HEK293T (cell line): ENCODE measurements at regions not wholly inside any gene's neighbourhood (a gene's known extent, or its start where the extent isn't known, plus 50 kb on each side); places are given as distances from the start of the nearest gene placed in this dataset.

Experiments used
- CTCF ChIA-PET: fragments of 350-600 bp; formaldehyde crosslinking; extraction: SDS; loops from one replicate; lab custom pipeline; 2021; ENCODE audit warnings: antibody characterized with exemption, inconsistent platforms; lab: Yijun Ruan, JAX
- POLR2A ChIA-PET: fragments of 350-600 bp; formaldehyde crosslinking; extraction: SDS; loops from one replicate; lab custom pipeline; 2020; ENCODE audit warnings: antibody characterized with exemption, inconsistent platforms; lab: Yijun Ruan, JAX
- DNase-seq: peaks from one replicate; pipeline ENCODE4 v3.0.0; 2012; ENCODE audit warnings: mixed read lengths; ENCODE audit errors: extremely low spot score
- ARNT ChIP-seq: fragments of 450-650 bp; IDR thresholded peaks from 2 replicates; pipeline ENCODE4 v1.6.1; 2017; ENCODE audit warnings: mild to moderate bottlenecking
- BHLHE40 ChIP-seq: fragments of 450-650 bp; IDR thresholded peaks from 2 replicates; pipeline ENCODE4 v1.6.1; 2016; ENCODE audit warnings: mild to moderate bottlenecking, moderate library complexity, borderline replicate concordance
- CTBP1 ChIP-seq: fragments of 450-650 bp; IDR thresholded peaks from 2 replicates; pipeline ENCODE4 v1.6.1; 2016; ENCODE audit warnings: borderline replicate concordance
- ELF4 ChIP-seq: fragments of 450-650 bp; IDR thresholded peaks from 2 replicates; pipeline ENCODE4 v1.6.1; 2017; ENCODE audit warnings: antibody characterized with exemption
- FOXA1 ChIP-seq: fragments of 450-650 bp; IDR thresholded peaks from 2 replicates; pipeline ENCODE4 v1.6.1; 2016; ENCODE audit warnings: mild to moderate bottlenecking
- FOXK2 ChIP-seq: fragments of 450-650 bp; IDR thresholded peaks from 2 replicates; pipeline ENCODE4 v1.6.1; 2016; ENCODE audit warnings: mild to moderate bottlenecking
- FOXM1 ChIP-seq: fragments of 450-650 bp; IDR thresholded peaks from 2 replicates; pipeline ENCODE4 v1.6.1; 2017; ENCODE audit warnings: mild to moderate bottlenecking, borderline replicate concordance
- HDGF ChIP-seq: fragments of 450-650 bp; IDR thresholded peaks from 2 replicates; pipeline ENCODE4 v1.6.1; 2017; ENCODE audit warnings: antibody characterized with exemption, borderline replicate concordance
- L3MBTL2 ChIP-seq: fragments of 450-650 bp; conservative IDR thresholded peaks from 2 replicates; pipeline ENCODE4 v1.6.1; 2016; ENCODE audit warnings: mild to moderate bottlenecking
- LEF1 ChIP-seq: fragments of 450-650 bp; IDR thresholded peaks from 2 replicates; pipeline ENCODE4 v1.6.1; 2017; ENCODE audit warnings: mild to moderate bottlenecking, borderline replicate concordance
- NFRKB ChIP-seq: fragments of 450-650 bp; IDR thresholded peaks from 2 replicates; pipeline ENCODE4 v1.6.1; 2016; ENCODE audit warnings: mild to moderate bottlenecking, moderate library complexity
- SP1 ChIP-seq: fragments of 450-650 bp; IDR thresholded peaks from 2 replicates; pipeline ENCODE4 v1.6.1; 2017
- SUZ12 ChIP-seq: fragments of 450-650 bp; IDR thresholded peaks from 2 replicates; pipeline ENCODE4 v1.6.1; 2016; ENCODE audit warnings: mild to moderate bottlenecking
- TARDBP ChIP-seq: fragments of 450-650 bp; IDR thresholded peaks from 2 replicates; pipeline ENCODE4 v1.6.1; 2016
- ZNF384 ChIP-seq: fragments of 450-650 bp; IDR thresholded peaks from 2 replicates; pipeline ENCODE4 v1.6.1; 2016
- TF ChIP-seq, protein P1 (sequence below): fragments of 450-650 bp; IDR thresholded peaks from 2 replicates; pipeline ENCODE4 v1.6.1; 2016

DNA sequence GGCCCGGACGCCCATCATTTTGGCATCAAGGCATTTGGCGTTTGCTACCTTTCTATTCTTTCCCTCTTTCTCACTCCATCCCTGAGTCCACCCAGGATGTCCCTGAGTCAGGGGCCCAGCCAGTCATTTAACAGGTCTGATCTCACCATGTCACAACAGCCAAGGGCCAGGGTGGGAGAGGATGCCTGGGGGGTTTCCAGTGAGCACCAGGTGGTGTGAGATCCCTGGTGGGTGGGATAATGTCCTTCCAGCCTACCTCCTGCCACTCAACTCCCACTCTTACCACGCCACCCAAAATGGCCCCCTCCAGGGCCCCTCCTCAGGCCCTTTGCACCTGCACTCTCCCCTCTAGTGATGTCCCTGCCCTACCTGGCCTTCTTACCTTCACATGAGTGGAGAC, 310.8 kb downstream of the BCL11B start:
- CTCF ChIA-PET: no interaction called here
- POLR2A ChIA-PET: no interaction called here
- TF ChIP-seq CTBP1 (no peak), L3MBTL2 (no peak), SP1 (no peak), FOXA1 (no peak), TARDBP (no peak), ELF4 (no peak), LEF1 (no peak), HDGF (no peak), SUZ12 (no peak), BHLHE40 (no peak), NFRKB (no peak), ZNF384 (no peak)
- no peak for DNase-seq

DNA sequence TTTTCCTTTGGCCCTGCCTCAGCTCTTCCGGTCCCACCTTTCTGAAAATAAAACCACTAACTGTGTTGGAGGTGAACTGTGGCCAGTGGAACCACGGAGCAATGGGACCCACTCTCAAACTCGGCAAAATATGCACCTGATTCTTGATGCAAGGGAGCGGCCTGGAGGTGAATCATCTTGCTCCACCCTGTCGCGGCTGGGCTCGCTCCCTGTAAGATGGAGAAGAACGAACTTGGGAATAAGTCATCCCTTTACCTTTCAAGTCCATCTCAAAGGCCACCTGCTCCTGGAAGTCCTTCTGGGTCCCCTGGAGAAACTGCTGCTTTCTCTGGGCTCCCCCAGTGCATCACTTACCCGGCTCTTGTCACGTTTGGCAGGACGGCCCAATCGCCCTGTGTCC, 309.9 kb downstream of the BCL11B start:
- no peak for TF ChIP-seq BHLHE40
- POLR2A ChIA-PET: no interaction called here
- no peak for DNase-seq
- CTCF ChIA-PET: no interaction called here

DNA sequence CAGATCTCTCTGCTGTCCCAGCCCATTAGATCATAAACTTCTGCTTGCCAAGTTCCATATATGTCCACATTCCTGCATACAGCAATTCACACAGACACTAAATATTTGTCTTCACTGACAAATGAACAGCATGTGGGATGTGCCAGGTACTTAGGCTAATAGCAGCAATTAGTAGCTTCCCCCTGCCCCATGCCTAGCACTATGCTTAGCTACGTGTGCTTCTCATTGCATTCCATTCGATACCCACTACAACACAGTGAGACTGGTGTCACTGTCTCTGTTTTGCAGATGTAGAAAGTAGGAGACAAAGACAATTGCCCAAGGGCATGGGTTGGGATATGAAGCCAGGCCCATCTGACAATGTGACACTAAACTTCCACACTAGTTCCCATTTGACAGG, 308.4 kb downstream of the BCL11B start:
- DNase-seq: no peak
- TF ChIP-seq NFRKB: no peak
- TF ChIP-seq L3MBTL2: no peak
- TF ChIP-seq FOXM1: no peak
- TF ChIP-seq SUZ12: no peak
- no peak for TF ChIP-seq LEF1
- no peak for TF ChIP-seq CTBP1
- no peak for TF ChIP-seq TARDBP
- TF ChIP-seq SP1: no peak
- TF ChIP-seq BHLHE40: no peak
- no peak for TF ChIP-seq FOXK2
- no peak for TF ChIP-seq ZNF384
- no peak for TF ChIP-seq HDGF
- TF ChIP-seq ELF4: no peak
- no peak for TF ChIP-seq FOXA1
- no peak for TF ChIP-seq ARNT
- TF ChIP-seq, protein P1, sequence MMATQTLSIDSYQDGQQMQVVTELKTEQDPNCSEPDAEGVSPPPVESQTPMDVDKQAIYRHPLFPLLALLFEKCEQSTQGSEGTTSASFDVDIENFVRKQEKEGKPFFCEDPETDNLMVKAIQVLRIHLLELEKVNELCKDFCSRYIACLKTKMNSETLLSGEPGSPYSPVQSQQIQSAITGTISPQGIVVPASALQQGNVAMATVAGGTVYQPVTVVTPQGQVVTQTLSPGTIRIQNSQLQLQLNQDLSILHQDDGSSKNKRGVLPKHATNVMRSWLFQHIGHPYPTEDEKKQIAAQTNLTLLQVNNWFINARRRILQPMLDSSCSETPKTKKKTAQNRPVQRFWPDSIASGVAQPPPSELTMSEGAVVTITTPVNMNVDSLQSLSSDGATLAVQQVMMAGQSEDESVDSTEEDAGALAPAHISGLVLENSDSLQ: no peak
- CTCF ChIA-PET: no interaction called here
- POLR2A ChIA-PET: no interaction called here

DNA sequence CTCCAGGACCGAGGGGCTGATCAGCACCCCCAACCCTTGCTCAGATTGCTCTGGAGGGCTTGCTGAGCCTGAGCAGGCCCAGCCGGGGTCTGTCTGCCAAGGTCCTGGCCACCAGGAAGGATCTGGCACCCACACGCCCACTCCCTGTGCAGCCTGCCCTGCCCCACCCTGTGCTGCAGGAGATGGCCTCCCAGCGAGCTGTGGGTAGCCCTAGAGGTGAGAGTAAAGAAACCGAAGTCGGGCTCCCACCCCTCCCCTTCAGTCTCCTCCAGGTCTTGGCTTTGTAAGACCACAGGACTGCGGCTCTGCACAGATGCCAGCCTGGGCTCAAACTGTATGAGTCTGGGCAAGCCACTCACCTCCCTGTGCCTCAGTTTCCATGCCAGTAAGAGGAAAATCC, 307.8 kb downstream of the BCL11B start:
- DNase-seq: no peak
- ChIA-PET POLR2A (no interaction called here), CTCF (no interaction called here)
- TF ChIP-seq FOXA1 (no peak), SP1 (no peak), L3MBTL2 (no peak), ELF4 (no peak), HDGF (no peak)

DNA sequence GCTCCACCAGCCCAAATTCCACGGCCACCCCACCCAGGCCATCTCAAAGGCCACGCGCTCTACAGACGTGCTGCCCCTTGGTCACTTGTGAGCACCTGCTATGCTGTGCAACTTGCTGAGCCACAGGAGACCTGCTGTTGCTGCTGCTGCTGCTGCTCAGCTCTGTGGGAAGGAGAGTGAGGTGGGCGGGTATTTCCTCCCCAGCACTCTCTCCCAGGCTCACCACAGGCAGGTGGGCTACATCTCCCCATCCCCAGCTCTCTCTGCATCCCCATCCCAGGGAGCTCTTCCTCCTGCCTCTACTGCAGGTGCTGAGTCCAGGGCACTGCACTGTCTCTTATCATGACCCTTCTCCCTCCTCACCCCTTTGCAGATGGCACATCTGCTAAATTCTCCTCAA, 306.9 kb downstream of the BCL11B start:
- CTCF ChIA-PET: no interaction called here
- DNase-seq: no peak
- POLR2A ChIA-PET: no interaction called here
- TF ChIP-seq FOXK2 (no peak), FOXM1 (no peak), ZNF384 (no peak), HDGF (no peak)

DNA sequence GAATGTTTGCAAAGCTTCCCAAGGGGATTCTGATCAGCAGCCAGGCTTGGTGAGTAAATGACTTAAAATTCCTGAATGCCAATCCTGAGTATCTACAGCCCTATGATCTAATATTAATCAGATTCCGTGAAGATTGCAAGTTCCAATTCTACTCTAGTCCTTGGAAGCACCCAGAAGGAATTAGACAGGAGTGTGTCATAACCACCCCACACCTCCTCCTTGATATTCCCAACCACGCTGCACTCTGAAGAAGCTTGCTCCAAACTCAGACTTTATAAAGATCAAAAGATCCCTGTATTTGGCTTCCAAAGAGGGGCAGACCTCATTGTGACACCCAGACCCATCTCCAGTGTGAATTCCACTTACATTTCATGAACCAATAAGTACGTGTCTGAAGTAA, 306.0 kb downstream of the BCL11B start:
- ChIA-PET CTCF (no interaction called here), POLR2A (no interaction called here)
- no peak for DNase-seq
- no peak for TF ChIP-seq FOXA1
- TF ChIP-seq SUZ12: no peak
- TF ChIP-seq HDGF: no peak
- no peak for TF ChIP-seq ARNT
- no peak for TF ChIP-seq NFRKB
- no peak for TF ChIP-seq ELF4
- no peak for TF ChIP-seq L3MBTL2
- TF ChIP-seq LEF1: no peak
- TF ChIP-seq FOXK2: no peak
- no peak for TF ChIP-seq SP1
- no peak for TF ChIP-seq TARDBP
- no peak for TF ChIP-seq ZNF384
- TF ChIP-seq CTBP1: no peak
- TF ChIP-seq, protein P1: no peak
- no peak for TF ChIP-seq BHLHE40
- TF ChIP-seq FOXM1: no peak

DNA sequence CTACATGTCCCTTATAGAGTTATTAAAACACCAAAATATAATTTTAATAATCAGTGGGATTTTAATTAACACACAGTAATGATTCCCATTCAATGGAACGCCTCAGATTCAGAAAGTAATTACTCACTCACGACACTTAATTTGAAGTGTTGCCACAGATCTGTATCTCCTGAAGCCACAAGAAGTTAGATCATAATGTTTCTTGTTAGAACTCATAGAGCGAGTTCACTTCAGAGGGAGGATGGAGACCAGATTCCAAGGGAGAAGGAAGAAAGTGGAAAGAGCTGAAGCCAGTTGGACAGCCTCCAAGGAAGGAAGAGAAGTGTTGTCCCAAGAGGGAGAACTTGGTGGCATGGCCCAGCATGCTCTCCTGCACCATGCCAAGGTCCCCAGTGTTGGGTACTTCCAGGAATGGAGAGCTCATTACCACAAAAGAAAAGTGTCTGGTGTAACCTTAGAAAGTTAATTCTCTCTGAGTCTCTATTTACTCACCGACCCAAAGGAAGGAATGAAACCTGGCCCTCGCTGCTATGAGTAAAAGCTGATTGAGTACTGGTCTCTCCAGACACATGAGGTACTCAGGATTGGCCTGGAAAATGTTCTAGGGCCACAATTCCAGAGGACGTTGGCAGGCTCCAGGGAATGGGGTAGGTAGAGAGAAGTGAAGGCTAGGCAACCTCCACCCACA, 305.4 kb downstream of the BCL11B start:
- DNase-seq: no peak
- CTCF ChIA-PET: no interaction called here
- TF ChIP-seq, protein P1: no peak
- TF ChIP-seq ARNT (no peak), NFRKB (no peak), LEF1 (no peak), FOXM1 (no peak), FOXA1 (no peak), L3MBTL2 (no peak), SUZ12 (no peak), CTBP1 (no peak), TARDBP (no peak)
- POLR2A ChIA-PET: no interaction called here
